Hepatocyte (in vitro differentiated cells): ENCODE measurements at regions not wholly inside any gene's neighbourhood (a gene's known extent, or its start where the extent isn't known, plus 50 kb on each side); places are given as distances from the start of the nearest gene placed in this dataset.

Experiments
- CTCF ChIP-seq: fragments of 200-600 bp; sonication (generic); IDR thresholded peaks from 2 replicates; pipeline ENCODE4 v1.5.1; 2016; ENCODE audit warnings: antibody characterized with exemption, mild to moderate bottlenecking; ENCODE audit not compliant: poor library complexity
- EZH2 ChIP-seq: fragments of 200-600 bp; sonication (generic); IDR thresholded peaks from 2 replicates; pipeline ENCODE4 v1.6.1; 2016; ENCODE audit warnings: antibody characterized with exemption, mild to moderate bottlenecking, borderline replicate concordance

DNA sequence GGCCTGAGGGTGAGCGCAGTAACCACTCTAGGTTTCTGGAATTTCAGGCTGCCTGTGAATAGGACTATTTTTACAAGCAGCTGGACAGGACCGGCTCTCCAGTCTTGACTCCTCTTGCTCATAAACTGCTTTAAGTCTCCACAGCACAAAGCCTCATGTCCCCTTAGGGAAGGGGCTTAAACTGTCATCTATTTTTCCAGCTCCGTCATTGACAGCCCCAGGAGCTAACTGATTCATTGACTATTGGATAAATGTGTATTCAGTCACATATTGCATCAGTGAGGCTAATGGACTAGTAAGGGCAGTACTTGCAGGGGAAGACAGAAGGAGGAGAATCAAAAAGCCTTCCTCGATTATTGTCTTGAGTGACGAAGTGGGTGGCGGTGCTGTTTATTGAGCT lies 719.4 kb upstream of the ADAMTS16 start:
- no peak for TF ChIP-seq EZH2
- no peak for TF ChIP-seq CTCF
